GM21526 (cell line): ENCODE measurements at regions not wholly inside any gene's neighbourhood (a gene's known extent, or its start where the extent isn't known, plus 50 kb on each side); places are given as distances from the start of the nearest gene placed in this dataset.

ENCODE experiments used
- ATAC-seq: cut with Tn5 transposase; IDR thresholded peaks from one replicate; pipeline ENCODE4 v1.9.1; 2021; ENCODE audit warnings: moderate library complexity; ENCODE audit not compliant: unreplicated experiment, low FRiP score

DNA sequence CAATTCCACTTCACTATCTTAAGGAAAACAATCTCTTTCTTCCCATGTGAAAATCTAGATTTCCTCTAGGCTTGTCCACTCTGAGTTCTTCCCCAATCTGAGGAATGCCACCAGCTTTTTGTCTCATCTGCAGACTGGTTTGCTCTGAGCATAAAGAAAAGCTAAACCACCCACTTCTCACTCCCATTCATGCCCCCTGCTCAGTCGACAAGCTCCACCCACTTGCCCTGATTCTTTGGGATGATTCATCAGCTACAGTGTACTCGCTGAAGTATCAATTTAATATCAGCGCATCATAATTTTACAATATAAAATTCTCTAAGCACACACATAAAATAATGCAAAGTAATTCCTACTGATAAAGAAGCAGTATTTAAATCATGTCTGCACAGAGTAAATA, 209.1 kb downstream of the GRIN2B start:
- ATAC-seq, result no peak

DNA sequence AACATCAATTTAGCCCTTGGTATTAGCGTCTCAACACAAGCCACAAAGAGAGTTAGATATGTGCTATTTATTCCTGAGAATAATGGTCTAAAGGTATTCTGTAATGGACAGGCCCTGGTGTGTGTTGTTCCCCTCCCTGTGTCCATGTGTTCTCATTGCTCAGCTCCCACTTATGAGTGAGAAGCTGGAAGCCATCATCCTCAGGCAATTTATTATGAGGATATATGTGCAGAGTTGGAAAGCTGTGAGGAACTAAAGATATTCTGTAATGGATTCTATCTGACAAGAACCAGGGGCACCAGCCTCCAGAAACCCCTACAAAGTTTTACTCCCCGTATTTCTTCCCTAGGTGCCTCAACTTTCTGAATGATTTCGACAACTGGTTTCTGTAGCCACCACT, 210.8 kb downstream of the GRIN2B start:
- no peak for ATAC-seq

DNA sequence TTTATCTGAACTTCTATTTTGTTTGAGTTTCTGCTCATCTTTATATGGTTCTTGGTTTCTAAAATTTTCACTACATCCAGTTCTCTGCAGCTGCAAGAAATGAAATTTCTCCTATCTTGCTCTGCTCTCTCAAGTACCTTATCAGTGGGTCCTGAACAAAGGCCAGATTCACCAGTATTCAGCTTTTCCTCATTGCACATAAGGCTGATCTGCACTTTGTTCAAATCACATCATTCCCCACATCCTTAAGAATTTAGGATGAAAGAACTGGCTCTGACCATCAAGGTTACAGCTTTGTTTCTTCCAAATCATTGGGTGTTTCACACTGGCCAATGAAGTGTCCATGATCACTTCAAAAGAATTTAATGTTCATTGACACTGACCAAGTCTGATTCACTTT, 211.4 kb downstream of the GRIN2B start:
- ATAC-seq, result no peak

DNA sequence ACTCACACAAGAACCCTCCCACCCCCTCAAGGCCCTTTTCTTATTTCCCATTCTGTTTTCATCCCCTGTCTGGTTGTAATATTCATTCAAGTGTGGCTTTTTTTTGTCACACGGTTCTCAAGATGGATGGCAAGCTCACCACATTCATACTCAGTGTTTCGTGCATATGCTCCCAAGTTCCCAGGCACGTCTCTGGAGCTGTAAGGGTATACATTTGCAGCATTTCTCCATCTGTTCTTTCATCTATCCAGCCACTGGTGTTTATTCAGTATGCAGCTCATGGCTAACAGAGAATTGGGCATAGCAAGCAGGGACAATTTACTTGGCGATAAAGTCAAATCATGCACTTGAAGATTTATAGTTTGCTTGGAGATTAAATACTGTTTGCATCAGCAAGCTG, 212.1 kb downstream of the GRIN2B start:
- ATAC-seq, result no peak

DNA sequence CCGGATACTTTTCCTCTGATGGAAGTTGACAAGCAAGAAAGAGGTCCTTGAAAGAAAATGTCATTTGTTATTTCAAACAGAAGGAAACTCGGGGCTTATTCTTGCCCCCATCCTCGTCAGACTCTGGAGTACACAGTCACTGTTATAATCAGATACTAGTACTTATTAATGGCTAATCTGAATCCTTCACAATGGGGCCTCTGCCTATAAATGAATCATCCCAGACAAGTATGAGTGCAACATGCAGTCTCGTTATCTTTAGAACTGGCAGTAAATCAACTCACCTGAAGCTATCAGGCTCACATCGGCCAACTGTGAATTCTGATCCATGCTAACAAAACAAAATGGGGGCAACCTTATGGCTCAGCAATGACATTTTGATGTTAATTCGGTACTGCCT, 216.7 kb downstream of the GRIN2B start:
- ATAC-seq, result no peak

DNA sequence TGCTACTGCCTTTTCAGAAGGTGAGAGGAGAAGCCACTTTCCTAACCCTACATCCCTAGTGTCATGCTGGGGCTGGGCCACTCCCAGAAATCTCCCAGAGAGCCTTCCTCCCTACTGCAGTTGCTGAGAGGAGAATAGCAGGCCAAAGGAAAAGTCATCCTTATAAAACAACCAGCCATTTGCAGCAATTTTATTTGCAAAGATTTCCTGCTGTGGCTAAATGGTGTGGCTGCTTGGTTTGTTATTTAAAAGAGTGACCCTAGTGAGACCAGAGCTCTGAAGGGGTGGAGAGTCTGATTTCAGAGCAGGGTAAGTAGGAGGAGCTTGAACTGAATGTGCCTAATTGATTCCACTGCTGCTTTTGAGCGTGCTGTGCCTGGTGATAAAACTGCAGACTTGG, 232.0 kb downstream of the GRIN2B start:
- ATAC-seq, result no peak

DNA sequence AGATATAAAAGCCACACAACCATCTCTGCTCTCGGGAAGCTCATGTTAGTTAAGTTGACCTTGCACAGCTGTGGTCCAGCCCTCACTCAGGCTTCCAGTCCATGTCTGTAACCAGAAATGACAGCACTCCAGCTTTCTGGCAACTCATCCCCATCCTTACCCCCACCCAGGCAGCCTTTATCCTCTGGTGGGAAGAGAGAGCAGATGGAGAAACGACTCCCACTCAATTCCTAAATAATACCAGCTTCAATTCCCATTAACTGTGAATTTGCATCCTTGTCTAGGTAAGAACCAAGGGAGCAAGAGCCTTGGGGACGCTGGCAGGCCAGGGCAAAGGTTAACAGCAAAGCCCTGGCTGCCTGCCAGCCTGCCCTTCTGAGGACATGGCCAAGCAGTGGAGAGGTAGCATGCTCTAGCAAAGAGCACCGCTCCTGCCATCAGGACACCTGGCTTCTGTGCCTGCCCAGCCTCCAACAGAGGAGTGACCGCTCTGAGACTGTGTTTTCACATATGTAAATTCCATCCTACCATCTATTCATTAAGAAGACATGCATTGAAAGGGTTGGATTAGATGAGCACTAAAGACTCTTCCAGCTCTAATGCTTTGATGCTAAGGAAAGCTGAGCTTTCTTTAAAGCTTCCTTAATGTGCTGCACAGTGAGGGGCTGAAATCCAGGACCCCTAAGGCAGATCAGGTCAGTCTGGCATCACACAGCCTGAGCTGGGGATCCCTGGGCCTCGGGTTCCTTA, 236.1 kb downstream of the GRIN2B start:
- ATAC-seq, result no peak

DNA sequence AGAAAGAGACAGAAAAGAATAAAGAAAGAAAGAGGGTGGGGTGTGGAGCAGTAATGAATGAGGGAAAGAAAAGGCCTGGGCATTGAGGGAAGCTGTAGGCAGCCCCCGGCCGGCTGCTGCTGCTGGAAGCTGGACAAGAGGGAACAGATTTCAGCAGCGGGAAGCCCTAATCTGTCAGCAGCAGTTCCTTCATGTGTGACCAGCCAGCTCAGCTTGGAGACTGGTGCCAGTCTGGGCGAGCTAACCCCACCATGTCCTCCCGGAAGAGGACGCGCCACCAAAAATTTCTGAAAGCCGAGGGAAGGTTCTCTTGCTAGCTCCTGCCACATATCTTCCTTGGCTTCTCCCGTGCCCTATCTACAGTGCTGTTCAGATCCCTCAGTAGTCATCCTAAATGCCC, 236.8 kb downstream of the GRIN2B start:
- no peak for ATAC-seq

DNA sequence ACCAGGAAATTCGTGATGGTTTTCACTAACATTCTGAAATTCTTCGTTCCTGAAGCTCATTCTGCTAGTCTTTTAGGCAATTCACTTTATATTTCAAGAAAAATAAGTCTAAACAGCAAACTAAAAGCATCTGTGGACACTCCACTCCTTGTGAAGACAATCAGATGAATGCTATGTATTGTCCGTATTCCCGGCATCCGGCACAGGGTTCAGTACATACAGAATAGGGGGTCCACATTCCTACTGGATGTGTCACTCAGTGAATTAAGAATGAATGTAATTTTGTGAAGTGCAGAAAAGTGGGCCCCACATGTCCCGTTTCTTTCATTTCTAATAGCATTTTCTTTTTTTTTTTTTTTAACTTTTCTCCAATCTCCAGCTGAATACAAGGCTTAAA, 241.3 kb downstream of the GRIN2B start:
- ATAC-seq, result no peak

DNA sequence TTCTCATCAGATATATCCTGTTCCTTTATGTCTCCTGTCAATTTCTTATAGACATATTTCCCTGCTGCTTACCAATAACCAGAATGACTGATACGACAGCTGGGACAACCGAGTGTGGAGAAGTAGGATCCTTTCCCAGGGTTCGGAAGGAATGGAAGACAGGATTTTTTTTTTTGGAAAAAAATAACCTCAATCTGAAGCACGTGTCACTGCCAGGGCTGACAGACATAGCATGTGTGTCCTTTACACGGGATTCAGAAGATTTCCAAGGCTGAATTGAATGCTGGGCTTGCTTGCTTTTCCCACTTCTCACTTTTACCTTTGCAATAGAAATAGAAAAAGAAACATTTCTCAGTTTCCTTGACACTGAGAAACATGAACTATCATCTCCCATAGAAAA, 245.7 kb downstream of the GRIN2B start:
- no peak for ATAC-seq

DNA sequence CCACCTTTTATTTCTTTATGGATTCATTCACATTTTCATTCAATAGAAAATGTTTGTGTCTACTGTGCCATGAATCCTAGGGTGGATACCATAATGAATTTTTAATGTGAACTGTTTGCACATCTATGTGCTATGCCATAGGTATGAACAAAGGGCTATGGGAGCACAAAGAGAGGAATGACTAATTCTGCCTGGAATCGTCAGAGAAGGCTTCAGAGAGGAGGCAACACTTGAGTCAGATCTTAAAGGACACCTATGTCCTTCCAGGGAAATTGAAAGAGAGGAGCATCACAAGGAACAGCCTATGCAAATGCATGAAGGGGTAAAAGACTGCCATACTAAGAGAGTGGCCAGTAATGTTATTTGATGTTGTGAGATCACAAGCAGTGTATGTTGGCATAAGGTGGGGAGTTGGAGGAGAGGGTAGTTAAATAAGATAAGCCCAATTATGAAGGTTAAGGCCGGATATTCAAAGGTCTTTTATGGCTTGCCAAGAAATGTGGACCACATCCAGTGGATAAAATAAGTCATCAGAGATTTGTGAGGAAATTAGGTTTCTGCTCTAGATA, 246.7 kb downstream of the GRIN2B start:
- ATAC-seq, result no peak

DNA sequence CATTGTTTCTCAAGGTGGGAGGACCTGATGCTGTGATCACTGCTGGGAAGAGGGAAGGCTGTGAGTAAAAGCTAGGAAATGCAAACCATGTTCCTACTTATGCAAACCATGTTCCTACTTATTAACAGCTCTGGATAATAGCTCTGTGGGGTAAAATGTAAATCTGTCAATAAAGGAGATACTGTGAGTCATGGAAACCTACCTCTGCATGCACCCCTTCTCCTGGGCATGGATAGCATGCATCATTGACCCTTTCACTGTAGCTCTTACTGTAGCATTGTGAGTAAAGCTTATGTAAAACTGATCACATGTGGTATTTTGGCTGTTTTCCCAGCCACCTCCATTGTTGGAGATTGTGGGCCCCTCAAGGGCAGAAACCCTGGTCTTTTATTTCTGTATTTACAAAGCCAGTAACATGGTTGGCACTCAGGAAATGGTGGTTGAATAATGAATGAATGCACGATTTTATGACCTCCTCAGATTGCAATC, 253.7 kb downstream of the GRIN2B start:
- ATAC-seq, result no peak

DNA sequence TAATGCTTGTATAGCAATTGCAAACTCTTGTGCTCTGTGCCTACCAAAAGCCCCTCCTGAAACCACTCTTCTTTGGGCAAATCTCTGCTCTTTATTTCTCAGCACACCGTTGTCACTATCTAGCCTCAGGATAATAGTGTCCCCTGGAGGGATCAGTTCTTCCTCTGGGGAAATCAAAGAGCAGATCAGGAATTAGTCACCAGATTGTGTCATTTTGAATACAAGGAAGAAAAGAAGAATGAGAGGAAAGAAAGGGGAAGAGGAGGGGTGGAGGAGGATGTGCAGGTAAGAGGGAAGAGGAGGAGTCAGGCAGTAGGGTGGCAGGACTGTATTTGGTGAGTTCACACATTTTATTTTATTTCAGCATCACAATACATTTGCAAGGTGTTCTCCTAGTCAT, 256.4 kb downstream of the GRIN2B start:
- ATAC-seq, result no peak

DNA sequence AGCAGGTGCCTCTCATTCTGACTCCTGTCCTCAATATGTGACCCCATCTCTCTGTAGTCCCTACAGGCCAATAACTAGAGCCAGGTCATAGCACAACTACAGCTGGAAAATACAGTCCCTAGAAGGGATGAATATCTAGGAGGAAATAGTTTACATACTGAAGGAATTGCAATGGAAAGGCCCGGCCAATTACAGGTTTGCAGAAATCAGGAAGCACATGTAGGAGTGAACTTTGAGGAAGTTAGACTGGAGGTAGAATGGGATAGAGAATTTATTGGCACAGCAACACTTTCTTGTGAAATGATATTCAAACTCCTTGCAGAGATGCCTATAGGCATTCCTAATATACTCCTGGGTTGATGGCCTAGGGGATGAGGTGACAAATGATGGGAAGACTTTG, 257.3 kb downstream of the GRIN2B start:
- no peak for ATAC-seq

DNA sequence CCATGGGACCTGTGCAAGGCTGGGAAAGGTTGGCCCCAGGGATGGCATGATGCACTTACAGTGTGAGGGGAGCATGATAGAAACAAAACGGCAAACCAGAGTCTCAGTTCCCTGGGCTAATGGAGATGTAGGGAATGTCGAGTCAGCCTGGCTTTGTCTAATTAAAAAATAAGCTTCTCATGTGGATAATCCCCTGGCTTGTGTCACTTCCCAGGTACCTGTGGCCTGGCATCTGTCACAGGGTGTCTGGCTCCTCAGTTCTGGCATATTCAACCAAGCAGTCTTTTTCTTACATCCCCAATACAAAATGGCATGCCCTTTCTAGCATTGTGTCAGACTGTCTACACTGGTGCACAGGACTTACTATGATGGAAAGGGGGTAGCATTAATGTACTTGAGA, 261.4 kb downstream of the GRIN2B start:
- no peak for ATAC-seq

DNA sequence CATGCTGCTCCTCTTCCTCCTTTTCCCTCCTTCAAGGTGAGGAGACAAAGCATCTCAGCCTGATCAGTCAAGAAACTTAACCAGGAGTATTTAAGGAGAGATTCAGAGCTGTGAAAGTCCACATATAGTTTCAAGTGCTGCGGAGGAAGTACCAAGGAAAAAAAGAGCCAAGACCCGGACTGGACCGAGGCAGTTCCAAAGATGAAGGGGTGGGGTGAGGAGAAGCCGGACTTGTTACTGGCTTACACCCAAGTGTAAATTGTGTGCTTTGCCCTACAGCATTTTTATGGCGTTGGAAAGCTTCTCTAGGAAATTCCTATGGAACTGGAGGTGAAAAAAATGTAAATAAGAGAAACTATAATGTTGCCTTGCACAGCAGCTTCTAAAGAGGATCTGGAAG, 263.1 kb downstream of the GRIN2B start:
- ATAC-seq, result no peak

DNA sequence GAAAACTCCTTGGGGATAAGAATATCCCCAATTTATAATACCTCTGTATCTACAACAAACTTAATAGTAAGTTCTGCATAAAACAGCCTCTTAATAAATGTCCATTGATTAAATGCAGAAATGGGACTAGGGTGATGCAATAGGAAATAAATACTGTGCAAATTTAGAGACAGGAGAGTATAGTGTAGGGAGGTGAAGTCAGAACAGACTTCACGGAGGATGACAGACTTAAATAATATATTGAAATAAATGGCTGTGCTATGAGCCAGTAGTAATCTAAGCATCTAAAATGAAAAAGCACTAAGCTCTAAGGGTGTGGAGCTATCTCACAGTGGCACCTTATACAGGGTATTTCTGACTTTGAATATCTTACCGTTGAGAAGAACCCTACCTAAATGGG, 265.3 kb downstream of the GRIN2B start:
- no peak for ATAC-seq

DNA sequence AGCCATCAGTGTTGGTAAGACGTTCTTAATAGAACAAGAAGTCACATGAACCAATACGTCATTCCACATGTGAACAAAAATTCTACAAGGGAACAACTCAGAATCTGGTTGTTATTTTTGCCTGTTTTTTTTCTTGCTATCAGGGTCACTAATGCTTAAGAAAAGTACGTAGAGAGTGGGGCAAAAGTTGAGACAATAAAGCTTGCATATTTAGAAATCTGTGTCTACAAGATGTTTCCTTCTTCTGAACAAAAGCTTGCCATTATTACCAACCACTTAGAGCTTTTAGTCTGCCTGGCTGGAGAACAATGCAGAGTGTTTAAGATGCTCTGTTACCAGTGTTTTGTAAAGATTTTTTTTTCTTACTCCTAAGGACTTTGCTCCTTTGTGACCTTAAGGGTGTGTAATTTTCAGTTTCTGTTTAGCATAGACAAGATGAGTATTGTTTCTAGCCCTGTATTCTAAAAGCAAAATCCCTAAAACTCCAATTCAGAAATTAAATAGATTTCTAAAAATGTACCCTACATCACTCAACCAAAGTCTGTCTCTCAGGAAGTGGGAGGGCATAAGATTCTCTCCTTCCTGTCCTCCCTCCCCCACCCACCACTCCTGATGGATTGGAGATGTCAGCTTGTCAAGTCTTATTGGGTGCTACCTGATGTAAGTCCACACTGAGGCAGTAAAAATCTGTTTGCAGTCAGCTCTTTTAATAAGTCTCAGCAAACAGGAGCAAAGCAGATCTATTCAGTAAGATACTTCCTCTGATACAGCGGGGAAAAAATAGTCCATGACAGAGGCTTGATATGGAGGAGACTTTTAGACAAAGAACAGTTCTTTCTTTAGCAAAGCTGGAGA, 267.6 kb downstream of the GRIN2B start:
- ATAC-seq, result no peak

DNA sequence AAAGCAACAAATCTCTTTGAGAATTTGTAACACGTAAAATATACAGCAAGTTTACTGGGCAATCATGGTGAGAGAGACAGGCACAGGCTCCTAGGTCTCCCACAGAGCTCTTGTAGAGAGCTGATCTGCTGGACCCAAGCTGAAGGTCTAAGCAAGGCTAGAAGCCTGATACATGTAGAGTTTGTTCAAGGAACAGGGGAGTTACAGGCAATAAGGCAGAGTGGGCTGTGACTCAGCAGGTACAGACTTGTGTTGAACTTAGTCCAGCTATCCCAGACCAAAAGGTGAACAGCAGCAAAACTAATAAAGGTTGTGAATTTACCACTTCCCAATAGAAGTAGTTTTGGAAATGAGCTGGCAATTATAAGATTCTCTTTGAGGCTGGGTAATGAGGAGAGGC, 273.6 kb downstream of the GRIN2B start:
- no peak for ATAC-seq

DNA sequence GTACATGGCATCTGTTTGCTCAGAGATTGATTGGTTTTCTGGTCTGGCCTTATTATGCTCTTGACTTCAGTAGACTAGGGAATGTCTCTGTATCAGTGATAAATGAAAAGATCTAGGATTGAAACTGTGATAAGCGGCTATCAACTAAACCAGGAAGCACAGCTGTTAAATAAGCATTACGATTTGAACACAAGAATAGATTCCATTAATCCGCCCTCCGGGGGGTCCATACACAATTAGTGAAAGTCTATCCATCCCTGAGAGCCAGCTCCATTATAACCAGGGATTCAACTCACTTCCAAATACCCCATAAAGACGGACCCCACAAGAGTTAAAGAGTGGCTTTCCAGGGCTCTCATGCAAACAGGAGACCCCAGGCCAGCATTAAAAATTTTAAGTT, 279.0 kb downstream of the GRIN2B start:
- ATAC-seq, result no peak

DNA sequence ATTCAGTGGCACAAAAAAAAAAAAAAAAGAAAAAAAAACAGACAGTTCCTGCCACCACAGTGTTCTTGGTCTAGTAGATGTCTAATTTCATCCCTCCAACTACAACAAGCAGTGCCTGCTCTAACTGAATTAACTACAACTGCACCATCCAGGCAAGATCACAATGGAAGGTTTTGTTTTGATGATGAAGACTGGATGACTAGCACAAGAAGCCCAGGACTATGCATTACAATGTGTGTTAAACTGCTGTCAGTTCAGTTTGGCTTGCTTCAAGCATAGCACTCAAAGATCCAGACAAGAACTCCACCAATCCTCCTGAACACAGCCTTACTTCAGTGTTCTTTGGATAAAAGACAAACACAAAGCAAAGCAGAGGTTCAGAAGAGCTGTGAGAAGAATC, 279.9 kb downstream of the GRIN2B start:
- ATAC-seq, result no peak

DNA sequence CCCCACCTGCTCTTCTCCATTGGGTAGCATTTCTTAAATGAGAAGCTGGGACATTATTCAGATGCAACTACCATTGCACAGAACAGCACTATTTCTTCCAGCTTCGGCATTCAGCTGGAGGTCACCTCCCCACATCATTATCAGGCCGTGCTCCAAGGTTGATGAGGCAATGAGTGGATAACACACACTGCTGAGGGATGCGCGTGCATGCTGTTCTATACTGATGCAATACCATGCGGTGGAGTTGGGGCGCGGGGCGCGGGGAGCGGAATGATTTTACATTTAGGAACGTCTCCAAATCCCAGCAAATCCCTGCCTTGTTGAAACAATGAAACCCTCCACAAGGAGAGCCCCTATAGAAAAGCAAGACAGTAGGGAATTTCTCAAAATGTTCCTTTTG, 283.4 kb downstream of the GRIN2B start:
- ATAC-seq, result no peak
